Panc1 (cell line): ENCODE measurements at regions not wholly inside any gene's neighbourhood (a gene's known extent, or its start where the extent isn't known, plus 50 kb on each side); places are given as distances from the start of the nearest gene placed in this dataset.

Source experiments
- ATAC-seq: fragments of 200-7000 bp; cut with Tn5 transposase; 2 replicates; pipeline ENCODE4 v1.9.1; 2020; ENCODE audit warnings: mild to moderate bottlenecking, moderate library complexity
- BruUV-seq: library from RNA; stranded (reverse); fragments of 400-500 nt; replicated peaks from 2 replicates; lab custom pipeline; 2021; lab: Mats Ljungman, UMichigan
- CTCF ChIA-PET: fragments of 300-600 bp; sonication (Branson Sonifier 250); formaldehyde crosslinking; loops from one replicate; lab custom pipeline; 2022; ENCODE audit warnings: antibody characterized with exemption; lab: Charles Lee
- POLR2A ChIA-PET: fragments of 300-600 bp; sonication (Branson Sonifier 250); formaldehyde crosslinking; loops from one replicate; lab custom pipeline; 2022; ENCODE audit warnings: antibody characterized with exemption; lab: Charles Lee
- DNase-seq: peaks from one replicate; pipeline ENCODE4 v3.0.0-alpha.2; 2010; ENCODE audit warnings: low read depth, low spot score
- H3K27ac ChIP-seq: 2 replicates; pipeline ENCODE4 v1.5.1; 2011; ENCODE audit warnings: mild to moderate bottlenecking, low read length, inconsistent platforms
- H3K27me3 ChIP-seq: fragments of 200-500 bp; sonication (Bioruptor generic); 2 replicates; pipeline ENCODE4 v1.6.0; 2014; ENCODE audit warnings: low read length, inconsistent platforms; ENCODE audit not compliant: control insufficient read depth, insufficient read depth
- H3K36me3 ChIP-seq: fragments of 200-500 bp; sonication (Bioruptor generic); 2 replicates; pipeline ENCODE4 v1.5.1; 2014; ENCODE audit warnings: inconsistent platforms, mild to moderate bottlenecking, low read length, moderate library complexity; ENCODE audit not compliant: control insufficient read depth, insufficient read depth
- H3K4me1 ChIP-seq: 2 replicates; pipeline ENCODE4 v1.5.1; 2011; ENCODE audit warnings: inconsistent platforms, mild to moderate bottlenecking, low read length, moderate library complexity; ENCODE audit not compliant: control insufficient read depth, insufficient read depth
- H3K4me3 ChIP-seq, 2 experiments: 2 replicates each; pipeline ENCODE4 v1.5.1; 2011 to 2012; ENCODE audit warnings: low read depth in 2 of 2, low read length in 2 of 2, mild to moderate bottlenecking in 2 of 2, inconsistent platforms in 1 of 2, moderate library complexity in 1 of 2
- H3K9me3 ChIP-seq: fragments of 200-500 bp; sonication (Bioruptor generic); 2 replicates; pipeline ENCODE4 v1.5.1; 2014; ENCODE audit warnings: low read depth, mild to moderate bottlenecking, inconsistent platforms, low read length, moderate library complexity; ENCODE audit not compliant: control insufficient read depth, insufficient read depth
- POLR2AphosphoS5 ChIP-seq: IDR thresholded peaks from 2 replicates; pipeline ENCODE4 v1.6.1; 2012; ENCODE audit warnings: mild to moderate bottlenecking, low read depth, low read length, moderate library complexity
- REST ChIP-seq, 2 experiments: IDR thresholded peaks; 2 replicates each; pipeline ENCODE4 v1.6.1; 2011 to 2012; ENCODE audit warnings: low read depth in 2 of 2, control low read depth in 1 of 2, low read length in 1 of 2, mild to moderate bottlenecking in 1 of 2, moderate library complexity in 1 of 2; ENCODE audit not compliant: insufficient read depth in 1 of 2
- SIN3A ChIP-seq: IDR thresholded peaks from 2 replicates; pipeline ENCODE4 v1.6.1; 2012; ENCODE audit warnings: low read depth, mild to moderate bottlenecking, low read length, moderate library complexity, borderline replicate concordance; ENCODE audit not compliant: insufficient read depth
- TCF7L2 ChIP-seq: IDR thresholded peaks from 2 replicates; pipeline ENCODE4 v1.6.1; 2011; ENCODE audit warnings: mild to moderate bottlenecking, low read depth, low read length, inconsistent platforms
- in situ Hi-C: cut with HindIII; loops from 2 replicates; pipeline ENCODE4 v1.10.0; 2016; ENCODE audit warnings: low sequenced_read_pairs, low pct_unique_long_range_greater_than_20kb
- intact Hi-C: fragments of 100-400 bp; cut with micrococcal nuclease; formaldehyde crosslinking; loops from one replicate; pipeline ENCODE4 v1.10.0; 2022; ENCODE audit not compliant: unreplicated experiment
- TF ChIP-seq, protein P1 (sequence below): fragments of 450-650 bp; IDR thresholded peaks from 2 replicates; pipeline ENCODE4 v1.5.1; 2017; ENCODE audit warnings: mild to moderate bottlenecking

DNA sequence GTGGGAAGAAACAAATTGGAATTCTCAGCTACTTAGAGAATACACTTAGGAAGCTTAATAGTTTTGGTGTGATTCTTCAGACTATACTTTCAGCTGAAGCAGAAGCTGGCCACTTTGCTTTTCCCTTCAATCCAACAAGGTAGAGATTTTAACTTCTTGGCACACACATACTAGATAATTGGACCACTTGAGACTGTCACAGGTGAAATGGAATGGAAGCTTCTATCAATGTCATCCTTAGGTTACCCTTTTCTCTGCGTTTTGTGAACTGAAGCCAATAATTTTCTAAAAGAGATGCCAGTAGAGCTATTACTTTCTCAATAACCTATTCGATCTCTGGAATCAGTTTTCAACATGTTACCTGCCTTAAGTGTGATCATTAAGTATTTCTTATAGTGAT lies 405.3 kb downstream of the PCDH20 start:
- Histone ChIP-seq H3K4me3 (no peak overlapping the region), H3K4me1 (no peaks in the 10 kb centered on the region), H3K9me3 (no peaks in the 10 kb centered on the region), H3K27me3 (no peaks in the 10 kb centered on the region), H3K36me3 (no peaks in the 10 kb centered on the region), H3K27ac (no peak overlapping the region)
- ChIA-PET POLR2A (no interaction called here), CTCF (no interaction called here)
- no peak for TF ChIP-seq SIN3A
- ATAC-seq (no peak), DNase-seq (no peak)
- intact Hi-C loops (no loop called here), in situ Hi-C loops (no loop called here)
- no TSS peak for BruUV-seq

- POLR2A ChIA-PET: no interaction called here
- Histone ChIP-seq H3K4me1 (no peaks in the 10 kb centered on the region), H3K27ac (no peak overlapping the region), H3K9me3 (no peaks in the 10 kb centered on the region), H3K36me3 (no peaks in the 10 kb centered on the region), H3K4me3 (no peak overlapping the region), H3K27me3 (no peaks in the 10 kb centered on the region)
- CTCF ChIA-PET: no interaction called here
- intact Hi-C loops (no loop called here), in situ Hi-C loops (no loop called here)
- DNase-seq: no peak
- no TSS peak for BruUV-seq
- no peak for ATAC-seq
- no peak for TF ChIP-seq REST (IDR thresholded peaks at IDR 0.05; ENCODE audit: insufficient read depth in 1 of 2, low read depth in 2 of 2, low read length in 1 of 2)
- TF ChIP-seq, protein P1, sequence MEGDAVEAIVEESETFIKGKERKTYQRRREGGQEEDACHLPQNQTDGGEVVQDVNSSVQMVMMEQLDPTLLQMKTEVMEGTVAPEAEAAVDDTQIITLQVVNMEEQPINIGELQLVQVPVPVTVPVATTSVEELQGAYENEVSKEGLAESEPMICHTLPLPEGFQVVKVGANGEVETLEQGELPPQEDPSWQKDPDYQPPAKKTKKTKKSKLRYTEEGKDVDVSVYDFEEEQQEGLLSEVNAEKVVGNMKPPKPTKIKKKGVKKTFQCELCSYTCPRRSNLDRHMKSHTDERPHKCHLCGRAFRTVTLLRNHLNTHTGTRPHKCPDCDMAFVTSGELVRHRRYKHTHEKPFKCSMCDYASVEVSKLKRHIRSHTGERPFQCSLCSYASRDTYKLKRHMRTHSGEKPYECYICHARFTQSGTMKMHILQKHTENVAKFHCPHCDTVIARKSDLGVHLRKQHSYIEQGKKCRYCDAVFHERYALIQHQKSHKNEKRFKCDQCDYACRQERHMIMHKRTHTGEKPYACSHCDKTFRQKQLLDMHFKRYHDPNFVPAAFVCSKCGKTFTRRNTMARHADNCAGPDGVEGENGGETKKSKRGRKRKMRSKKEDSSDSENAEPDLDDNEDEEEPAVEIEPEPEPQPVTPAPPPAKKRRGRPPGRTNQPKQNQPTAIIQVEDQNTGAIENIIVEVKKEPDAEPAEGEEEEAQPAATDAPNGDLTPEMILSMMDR: no peak
- no peak for TF ChIP-seq POLR2AphosphoS5
- TF ChIP-seq TCF7L2: no peak
- TF ChIP-seq SIN3A: no peak
Measured at GRCh38 chr13:61002686-61003085, 413.0 kb downstream of the PCDH20 start.

DNA sequence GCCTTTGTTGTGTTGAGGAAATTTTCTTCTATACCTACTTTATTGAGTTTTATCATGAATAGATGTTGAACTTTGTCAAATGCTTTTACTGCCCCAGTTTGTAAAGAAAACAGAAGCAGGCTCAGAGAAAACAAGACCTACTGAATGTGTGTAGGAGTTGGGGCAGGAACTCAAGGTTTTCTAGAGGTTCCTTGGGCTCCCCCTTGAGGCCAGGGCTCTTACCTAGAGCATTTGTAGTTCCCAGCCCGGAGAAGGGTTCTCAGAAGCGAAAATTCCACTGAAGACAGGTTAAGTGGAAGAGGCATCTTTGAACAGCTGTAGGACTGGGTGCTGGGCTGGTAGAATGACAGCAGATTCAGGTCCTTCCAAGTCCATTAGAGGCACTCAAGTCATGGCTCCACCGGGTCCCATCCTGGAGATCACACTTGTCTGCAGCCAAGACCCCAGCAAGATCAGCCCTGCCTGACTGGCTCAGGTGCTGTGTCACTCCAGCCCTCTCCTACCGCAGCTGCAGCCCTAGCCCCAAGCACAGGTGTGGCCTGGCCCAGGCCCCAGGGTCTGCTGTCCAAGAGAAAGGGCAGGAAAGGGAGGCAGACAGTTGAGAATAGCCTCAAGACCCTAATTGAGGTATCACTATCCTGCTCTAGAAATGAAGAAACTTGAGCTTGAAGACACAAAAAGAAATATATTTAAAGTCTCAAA lies 425.5 kb downstream of the PCDH20 start:
- POLR2A ChIA-PET: no interaction called here
- CTCF ChIA-PET: no interaction called here
- no TSS peak for BruUV-seq
- TF ChIP-seq REST (IDR thresholded peaks at IDR 0.05; ENCODE audit: insufficient read depth in 1 of 2, low read depth in 2 of 2, low read length in 1 of 2) (no peak), TCF7L2 (no peak), SIN3A (no peak), POLR2AphosphoS5 (no peak)
- TF ChIP-seq, protein P1: no peak; the same call in 1 of the 2 replicates
- intact Hi-C loops: no loop called here
- no peaks in the 10 kb centered on the region for H3K4me1 ChIP-seq
- no peak overlapping the region for H3K27ac ChIP-seq
- no peaks in the 10 kb centered on the region for H3K9me3 ChIP-seq
- no peaks in the 10 kb centered on the region for H3K27me3 ChIP-seq
- no peak overlapping the region for H3K4me3 ChIP-seq
- ATAC-seq (no peak), DNase-seq (no peak)
- no peaks in the 10 kb centered on the region for H3K36me3 ChIP-seq
- in situ Hi-C loops: no loop called here
